Liver (tissue), 8 donors: ENCODE measurements at regions not wholly inside any gene's neighbourhood (a gene's known extent, or its start where the extent isn't known, plus 50 kb on each side); places are given as distances from the start of the nearest gene placed in this dataset.

Experiments used
- DNase-seq: peaks from one replicate; pipeline ENCODE4 v3.0.0-alpha.2; 2017; ENCODE audit warnings: low spot score
- H3K27ac ChIP-seq, 2 donors: one replicate each; pipeline ENCODE4 v1.7.0; 2013; ENCODE audit warnings: inconsistent platforms in 2 of 2, low read length in 2 of 2, control low read depth in 1 of 2, low read depth in 1 of 2, mild to moderate bottlenecking in 1 of 2
- H3K27me3 ChIP-seq, 4 donors: one replicate each; pipeline versions ENCODE4 v1.6.1 to v1.7.0; 2013; ENCODE audit warnings: low read length in 3 of 4, inconsistent platforms in 1 of 4, mild to moderate bottlenecking in 1 of 4, moderate library complexity in 1 of 4; ENCODE audit not compliant: control insufficient read depth in 4 of 4, insufficient read depth in 4 of 4
- H3K36me3 ChIP-seq, 4 donors: one replicate each; pipeline versions ENCODE4 v1.6.1 to v1.7.0; 2013; ENCODE audit warnings: low read length in 3 of 4, mild to moderate bottlenecking in 3 of 4, low read depth in 1 of 4, moderate library complexity in 1 of 4; ENCODE audit not compliant: control insufficient read depth in 4 of 4, insufficient read depth in 3 of 4
- H3K4me1 ChIP-seq, 4 donors: one replicate each; pipeline versions ENCODE4 v1.6.1 to v1.7.0; 2013; ENCODE audit warnings: low read length in 3 of 4, mild to moderate bottlenecking in 3 of 4, moderate library complexity in 1 of 4; ENCODE audit not compliant: control insufficient read depth in 4 of 4, insufficient read depth in 4 of 4
- H3K4me3 ChIP-seq, 3 donors: one replicate each; pipeline versions ENCODE4 v1.6.1 to v1.7.0; 2013; ENCODE audit warnings: low read length in 3 of 3, control low read depth in 1 of 3, low read depth in 1 of 3, mild to moderate bottlenecking in 1 of 3
- H3K9ac ChIP-seq, 2 donors: one replicate each; pipeline ENCODE4 v1.7.0; 2013; ENCODE audit warnings: low read length in 2 of 2, mild to moderate bottlenecking in 2 of 2, moderate library complexity in 2 of 2, control low read depth in 1 of 2, low read depth in 1 of 2
- H3K9me3 ChIP-seq, 4 donors: one replicate each; pipeline versions ENCODE4 v1.6.1 to v1.7.0; 2013; ENCODE audit warnings: low read length in 3 of 4; ENCODE audit not compliant: control insufficient read depth in 4 of 4
- ATF3 ChIP-seq: IDR thresholded peaks from 2 replicates; pipeline ENCODE4 v1.6.1; 2016; ENCODE audit warnings: antibody characterized with exemption
- EGR1 ChIP-seq, 2 donors: IDR thresholded peaks; 2 replicates each; pipeline ENCODE4 v1.6.1; 2016 to 2018; ENCODE audit warnings: antibody characterized with exemption in 2 of 2, low read depth in 2 of 2
- FOXA2 ChIP-seq: IDR thresholded peaks from 2 replicates; pipeline ENCODE4 v1.6.1; 2016; ENCODE audit warnings: antibody characterized with exemption
- GABPA ChIP-seq, 2 donors: IDR thresholded peaks in 1 of 2; conservative IDR thresholded peaks in 1 of 2; 2 replicates each; pipeline ENCODE4 v1.6.1; 2016; ENCODE audit warnings: antibody characterized with exemption in 2 of 2, mild to moderate bottlenecking in 1 of 2, moderate library complexity in 1 of 2
- HNF4A ChIP-seq, 2 donors: conservative IDR thresholded peaks; 2 replicates each; pipeline ENCODE4 v1.6.1; 2016; ENCODE audit warnings: antibody characterized with exemption in 2 of 2, mild to moderate bottlenecking in 2 of 2
- HNF4G ChIP-seq: IDR thresholded peaks from 2 replicates; pipeline ENCODE4 v1.6.1; 2016; ENCODE audit warnings: antibody characterized with exemption
- JUND ChIP-seq, 2 donors: IDR thresholded peaks; 2 replicates each; pipeline ENCODE4 v1.6.1; 2016; ENCODE audit warnings: antibody characterized with exemption in 2 of 2
- MAX ChIP-seq: IDR thresholded peaks from 2 replicates; pipeline ENCODE4 v1.6.1; 2016; ENCODE audit warnings: antibody characterized with exemption
- NR2F2 ChIP-seq: IDR thresholded peaks from 2 replicates; pipeline ENCODE4 v1.6.1; 2016; ENCODE audit warnings: antibody characterized with exemption
- RAD21 ChIP-seq, 2 donors: IDR thresholded peaks; 2 replicates each; pipeline ENCODE4 v1.6.1; 2016; ENCODE audit warnings: antibody characterized with exemption in 2 of 2, mild to moderate bottlenecking in 2 of 2
- RXRA ChIP-seq, 2 donors: IDR thresholded peaks; 2 replicates each; pipeline ENCODE4 v1.6.1; 2017 to 2018; ENCODE audit warnings: antibody characterized with exemption in 2 of 2, mild to moderate bottlenecking in 1 of 2
- SP1 ChIP-seq: IDR thresholded peaks from 2 replicates; pipeline ENCODE4 v1.6.1; 2018; ENCODE audit warnings: antibody characterized with exemption, mild to moderate bottlenecking
- TAF1 ChIP-seq: conservative IDR thresholded peaks from 2 replicates; pipeline ENCODE4 v1.6.1; 2016; ENCODE audit warnings: antibody characterized with exemption, mild to moderate bottlenecking
- WGBS: extraction: QIAGEN DNeasy Blood & Tissue Kit; methylation state at CpG from one replicate; pipeline ENCODE4 v1.1.7; 2013; 5-methylcytosine and 5-hydroxymethylcytosine counted together
- TF ChIP-seq, protein P1 (sequence below): IDR thresholded peaks from 2 replicates; pipeline ENCODE4 v1.6.1; 2016; ENCODE audit warnings: antibody characterized with exemption, mild to moderate bottlenecking
- TF ChIP-seq, protein P2 (sequence below): IDR thresholded peaks from 2 replicates; pipeline ENCODE4 v1.6.1; 2016; ENCODE audit warnings: antibody characterized with exemption
- TF ChIP-seq, protein P3 (sequence below): fragments of 150-350 bp; IDR thresholded peaks from 2 replicates; pipeline ENCODE4 v1.5.1; 2017; ENCODE audit warnings: improper control_type of control experiment, low read depth, low read length; ENCODE audit not compliant: missing input control
- donor health status: healthy.
- donor health status: healthy.
- donor health status: healthy.
- donor health status: healthy.
- donor health status: healthy.

- Histone ChIP-seq H3K36me3 (no peaks in the 10 kb centered on the region), H3K4me3 (no peak overlapping the region), H3K27ac (no peak overlapping the region), H3K9ac (no peak overlapping the region), H3K4me1 (no peaks in the 10 kb centered on the region), H3K27me3 (no peaks in the 10 kb centered on the region), H3K9me3 (no peaks in the 10 kb centered on the region)
- no peak for DNase-seq
- TF ChIP-seq JUND (IDR thresholded peaks at IDR 0.05) (no peak), HNF4G (no peak), HNF4A (conservative IDR thresholded peaks at IDR 0.05) (no peak), NR2F2 (no peak), TAF1 (no peak), RXRA (IDR thresholded peaks at IDR 0.05) (no peak)
- TF ChIP-seq, protein P1, sequence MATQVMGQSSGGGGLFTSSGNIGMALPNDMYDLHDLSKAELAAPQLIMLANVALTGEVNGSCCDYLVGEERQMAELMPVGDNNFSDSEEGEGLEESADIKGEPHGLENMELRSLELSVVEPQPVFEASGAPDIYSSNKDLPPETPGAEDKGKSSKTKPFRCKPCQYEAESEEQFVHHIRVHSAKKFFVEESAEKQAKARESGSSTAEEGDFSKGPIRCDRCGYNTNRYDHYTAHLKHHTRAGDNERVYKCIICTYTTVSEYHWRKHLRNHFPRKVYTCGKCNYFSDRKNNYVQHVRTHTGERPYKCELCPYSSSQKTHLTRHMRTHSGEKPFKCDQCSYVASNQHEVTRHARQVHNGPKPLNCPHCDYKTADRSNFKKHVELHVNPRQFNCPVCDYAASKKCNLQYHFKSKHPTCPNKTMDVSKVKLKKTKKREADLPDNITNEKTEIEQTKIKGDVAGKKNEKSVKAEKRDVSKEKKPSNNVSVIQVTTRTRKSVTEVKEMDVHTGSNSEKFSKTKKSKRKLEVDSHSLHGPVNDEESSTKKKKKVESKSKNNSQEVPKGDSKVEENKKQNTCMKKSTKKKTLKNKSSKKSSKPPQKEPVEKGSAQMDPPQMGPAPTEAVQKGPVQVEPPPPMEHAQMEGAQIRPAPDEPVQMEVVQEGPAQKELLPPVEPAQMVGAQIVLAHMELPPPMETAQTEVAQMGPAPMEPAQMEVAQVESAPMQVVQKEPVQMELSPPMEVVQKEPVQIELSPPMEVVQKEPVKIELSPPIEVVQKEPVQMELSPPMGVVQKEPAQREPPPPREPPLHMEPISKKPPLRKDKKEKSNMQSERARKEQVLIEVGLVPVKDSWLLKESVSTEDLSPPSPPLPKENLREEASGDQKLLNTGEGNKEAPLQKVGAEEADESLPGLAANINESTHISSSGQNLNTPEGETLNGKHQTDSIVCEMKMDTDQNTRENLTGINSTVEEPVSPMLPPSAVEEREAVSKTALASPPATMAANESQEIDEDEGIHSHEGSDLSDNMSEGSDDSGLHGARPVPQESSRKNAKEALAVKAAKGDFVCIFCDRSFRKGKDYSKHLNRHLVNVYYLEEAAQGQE, result no peak
- WGBS, result 88% methylated on average over 10 of the region's 10 CpGs
Observed at GRCh38 chr4:22593933-22594332, 78.1 kb upstream of the ADGRA3 start.

DNA sequence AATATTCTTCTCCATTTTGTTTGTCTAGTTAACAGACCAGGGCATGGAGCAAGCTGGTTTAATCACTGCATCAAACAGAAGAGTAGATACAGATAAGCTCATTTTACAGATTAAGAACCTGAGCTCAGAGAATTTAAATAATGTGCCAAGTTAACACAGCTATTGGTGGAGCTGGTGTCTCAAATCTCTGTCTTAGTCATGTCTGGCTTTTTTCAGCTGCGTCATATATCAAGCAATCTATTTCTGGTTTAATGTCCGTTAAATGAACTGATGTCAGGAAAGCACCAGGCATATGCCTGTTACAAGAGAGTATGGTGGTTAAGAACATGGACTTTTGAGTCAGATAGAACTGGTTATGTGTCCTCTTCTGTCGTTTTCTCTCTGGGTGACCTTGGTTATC, 79.8 kb upstream of the ADGRA3 start:
- no peak for DNase-seq
- no peak overlapping the region for H3K9ac ChIP-seq
- WGBS, result 67% methylated on average over 3 of the region's 3 CpGs

More for the DNA sequence above, 79.8 kb upstream of the ADGRA3 start:
- Histone ChIP-seq H3K4me1 (no peaks in the 10 kb centered on the region), H3K27me3 (no peaks in the 10 kb centered on the region), H3K36me3 (no peaks in the 10 kb centered on the region), H3K27ac (no peak overlapping the region), H3K4me3 (no peak overlapping the region), H3K9me3 (no peaks in the 10 kb centered on the region)
- TF ChIP-seq, protein P2, sequence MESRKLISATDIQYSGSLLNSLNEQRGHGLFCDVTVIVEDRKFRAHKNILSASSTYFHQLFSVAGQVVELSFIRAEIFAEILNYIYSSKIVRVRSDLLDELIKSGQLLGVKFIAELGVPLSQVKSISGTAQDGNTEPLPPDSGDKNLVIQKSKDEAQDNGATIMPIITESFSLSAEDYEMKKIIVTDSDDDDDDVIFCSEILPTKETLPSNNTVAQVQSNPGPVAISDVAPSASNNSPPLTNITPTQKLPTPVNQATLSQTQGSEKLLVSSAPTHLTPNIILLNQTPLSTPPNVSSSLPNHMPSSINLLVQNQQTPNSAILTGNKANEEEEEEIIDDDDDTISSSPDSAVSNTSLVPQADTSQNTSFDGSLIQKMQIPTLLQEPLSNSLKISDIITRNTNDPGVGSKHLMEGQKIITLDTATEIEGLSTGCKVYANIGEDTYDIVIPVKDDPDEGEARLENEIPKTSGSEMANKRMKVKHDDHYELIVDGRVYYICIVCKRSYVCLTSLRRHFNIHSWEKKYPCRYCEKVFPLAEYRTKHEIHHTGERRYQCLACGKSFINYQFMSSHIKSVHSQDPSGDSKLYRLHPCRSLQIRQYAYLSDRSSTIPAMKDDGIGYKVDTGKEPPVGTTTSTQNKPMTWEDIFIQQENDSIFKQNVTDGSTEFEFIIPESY, result no peak
- TF ChIP-seq SP1 (no peak), HNF4A (conservative IDR thresholded peaks at IDR 0.05) (no peak), HNF4G (no peak), EGR1 (IDR thresholded peaks at IDR 0.05; ENCODE audit: low read depth in 2 of 2) (no peak), GABPA (IDR thresholded peaks at IDR 0.05 in 1 of 2, conservative IDR thresholded peaks at IDR 0.05 in 1 of 2) (no peak), ATF3 (no peak), RXRA (IDR thresholded peaks at IDR 0.05) (no peak), MAX (no peak), NR2F2 (no peak), FOXA2 (no peak), RAD21 (IDR thresholded peaks at IDR 0.05) (no peak)
- TF ChIP-seq, protein P1, result no peak
- TF ChIP-seq, protein P3, sequence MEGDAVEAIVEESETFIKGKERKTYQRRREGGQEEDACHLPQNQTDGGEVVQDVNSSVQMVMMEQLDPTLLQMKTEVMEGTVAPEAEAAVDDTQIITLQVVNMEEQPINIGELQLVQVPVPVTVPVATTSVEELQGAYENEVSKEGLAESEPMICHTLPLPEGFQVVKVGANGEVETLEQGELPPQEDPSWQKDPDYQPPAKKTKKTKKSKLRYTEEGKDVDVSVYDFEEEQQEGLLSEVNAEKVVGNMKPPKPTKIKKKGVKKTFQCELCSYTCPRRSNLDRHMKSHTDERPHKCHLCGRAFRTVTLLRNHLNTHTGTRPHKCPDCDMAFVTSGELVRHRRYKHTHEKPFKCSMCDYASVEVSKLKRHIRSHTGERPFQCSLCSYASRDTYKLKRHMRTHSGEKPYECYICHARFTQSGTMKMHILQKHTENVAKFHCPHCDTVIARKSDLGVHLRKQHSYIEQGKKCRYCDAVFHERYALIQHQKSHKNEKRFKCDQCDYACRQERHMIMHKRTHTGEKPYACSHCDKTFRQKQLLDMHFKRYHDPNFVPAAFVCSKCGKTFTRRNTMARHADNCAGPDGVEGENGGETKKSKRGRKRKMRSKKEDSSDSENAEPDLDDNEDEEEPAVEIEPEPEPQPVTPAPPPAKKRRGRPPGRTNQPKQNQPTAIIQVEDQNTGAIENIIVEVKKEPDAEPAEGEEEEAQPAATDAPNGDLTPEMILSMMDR, result no peak
